HAP-1 (cell line): ENCODE measurements at regions not wholly inside any gene's neighbourhood (a gene's known extent, or its start where the extent isn't known, plus 50 kb on each side); places are given as distances from the start of the nearest gene placed in this dataset.

Experiments used
- DNase-seq, 2 experiments: peaks; one replicate each; pipeline ENCODE4 v3.0.0-alpha.2; 2016 to 2020; ENCODE audit warnings: low spot score in 2 of 2
- H3K27me3 ChIP-seq: fragments of 250-450 bp; sonication (Bioruptor Pico); 2 replicates; pipeline ENCODE4 v1.5.1; 2020; ENCODE audit warnings: low read depth, mild to moderate bottlenecking, moderate library complexity
- H3K36me3 ChIP-seq: fragments of 250-450 bp; sonication (Bioruptor Pico); replicated peaks from 2 replicates; pipeline ENCODE4 v1.5.1; 2020; ENCODE audit warnings: mild to moderate bottlenecking
- H3K4me1 ChIP-seq: fragments of 250-450 bp; sonication (Bioruptor Pico); 2 replicates; pipeline ENCODE4 v1.5.1; 2020; ENCODE audit warnings: mild to moderate bottlenecking
- H3K4me3 ChIP-seq: fragments of 250-450 bp; sonication (Bioruptor Pico); 2 replicates; pipeline ENCODE4 v1.5.1; 2020; ENCODE audit warnings: mild to moderate bottlenecking, moderate library complexity
- H3K9me3 ChIP-seq: fragments of 250-450 bp; sonication (Bioruptor Pico); 2 replicates; pipeline ENCODE4 v1.5.1; 2020; ENCODE audit warnings: mild to moderate bottlenecking, moderate library complexity
- in situ Hi-C: fragments of 300-500 bp; cut with MboI; formaldehyde crosslinking; loops from 3 replicates; pipeline ENCODE4 v1.14.3; 2020; ENCODE audit warnings: low sequenced_read_pairs, inconsistent platforms, mixed read lengths

- in situ Hi-C loops = no loop called here
Observed at GRCh38 chr3:74808506-74809275, 194.2 kb upstream of the CNTN3 start.

GRCh38 chr3:74801924-74802323 is 187.5 kb upstream of the CNTN3 start:
- DNase-seq = no peak
- Histone ChIP-seq H3K36me3 (no peaks in the 10 kb centered on the region), H3K9me3 (peaks cover 1% of the 10 kb centered on the region; the same call in 1 of the 2 replicates), H3K4me3 (no peak overlapping the region), H3K27me3 (no peaks in the 10 kb centered on the region), H3K4me1 (no peaks in the 10 kb centered on the region)
- in situ Hi-C loops = no loop called here

More at GRCh38 chr3:74808506-74809275, 194.2 kb upstream of the CNTN3 start:
- peak in 1 of 2 experiments; percentile 12 for DNase-seq
- H3K9me3 ChIP-seq = no peaks in the 10 kb centered on the region
- H3K4me1 ChIP-seq = no peaks in the 10 kb centered on the region
- H3K4me3 ChIP-seq = no peak overlapping the region
- no peaks in the 10 kb centered on the region for H3K27me3 ChIP-seq
- no peaks in the 10 kb centered on the region for H3K36me3 ChIP-seq

DNA sequence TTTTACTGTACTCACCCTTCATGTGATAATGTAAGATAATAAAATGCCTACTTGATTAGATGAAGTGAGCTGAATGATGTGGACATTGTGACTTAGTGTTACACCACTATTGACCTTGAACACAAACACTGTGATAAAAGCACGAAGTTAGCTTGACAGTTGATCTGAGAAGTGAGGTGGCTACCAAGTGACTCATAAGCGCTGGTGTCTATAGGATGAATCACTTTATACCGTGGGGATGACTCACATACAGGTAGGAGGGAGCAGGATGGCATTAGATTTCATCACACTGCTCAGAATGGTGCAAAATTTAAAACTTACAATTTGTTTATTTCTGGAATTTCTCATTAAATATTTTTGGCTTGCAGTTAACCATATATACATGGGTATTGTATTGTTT is 174.7 kb upstream of the CNTN3 start:
- Histone ChIP-seq H3K36me3 (no peaks in the 10 kb centered on the region), H3K9me3 (no peaks in the 10 kb centered on the region), H3K27me3 (no peaks in the 10 kb centered on the region), H3K4me3 (no peak overlapping the region), H3K4me1 (no peaks in the 10 kb centered on the region)
- DNase-seq = no peak
- in situ Hi-C loops = no loop called here

DNA sequence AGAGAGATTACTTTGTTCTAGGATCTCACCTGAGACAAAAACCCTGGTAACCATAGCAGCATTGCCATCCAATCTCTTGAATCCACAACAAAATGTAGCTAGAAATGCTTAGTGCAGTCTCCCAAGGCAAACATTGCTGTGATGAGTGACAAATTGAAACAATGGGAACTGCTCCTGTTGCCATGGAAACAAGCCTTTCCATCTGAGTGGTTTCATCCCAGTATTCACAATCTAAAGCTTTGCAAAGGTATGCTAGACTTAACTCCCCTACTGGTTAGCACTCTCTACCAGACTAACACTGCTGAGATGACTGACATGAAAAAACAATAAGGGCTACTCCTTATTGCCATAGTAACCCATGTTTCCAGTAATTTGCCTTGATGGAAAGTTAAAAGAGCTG is 172.6 kb upstream of the CNTN3 start:
- no peak overlapping the region for H3K4me3 ChIP-seq
- no peaks in the 10 kb centered on the region for H3K9me3 ChIP-seq
- peak; percentile 13 to 21 for DNase-seq
- H3K4me1 ChIP-seq = no peaks in the 10 kb centered on the region
- in situ Hi-C loops = no loop called here
- H3K27me3 ChIP-seq = no peaks in the 10 kb centered on the region
- H3K36me3 ChIP-seq = no peaks in the 10 kb centered on the region

- H3K36me3 ChIP-seq = no peaks in the 10 kb centered on the region
- no peaks in the 10 kb centered on the region for H3K27me3 ChIP-seq
- no peaks in the 10 kb centered on the region for H3K9me3 ChIP-seq
- no peak overlapping the region for H3K4me3 ChIP-seq
- no peaks in the 10 kb centered on the region for H3K4me1 ChIP-seq
- DNase-seq = no peak
- in situ Hi-C loops = no loop called here
Observed at GRCh38 chr3:74771401-74771800, 156.9 kb upstream of the CNTN3 start.

- Histone ChIP-seq H3K4me3 (no peak overlapping the region), H3K27me3 (no peaks in the 10 kb centered on the region), H3K36me3 (no peaks in the 10 kb centered on the region), H3K4me1 (no peaks in the 10 kb centered on the region), H3K9me3 (no peaks in the 10 kb centered on the region)
- no peak for DNase-seq
- in situ Hi-C loops = no loop called here
Observed at GRCh38 chr3:74768010-74768409, 153.6 kb upstream of the CNTN3 start.

GRCh38 chr3:74766405-74766804 is 151.9 kb upstream of the CNTN3 start:
- no peaks in the 10 kb centered on the region for H3K4me1 ChIP-seq
- H3K4me3 ChIP-seq = no peak overlapping the region
- no peaks in the 10 kb centered on the region for H3K9me3 ChIP-seq
- in situ Hi-C loops = no loop called here
- no peak for DNase-seq
- H3K27me3 ChIP-seq = no peaks in the 10 kb centered on the region
- no peaks in the 10 kb centered on the region for H3K36me3 ChIP-seq

- Histone ChIP-seq H3K9me3 (no peaks in the 10 kb centered on the region), H3K27me3 (no peaks in the 10 kb centered on the region), H3K4me1 (no peaks in the 10 kb centered on the region), H3K4me3 (no peak overlapping the region), H3K36me3 (no peaks in the 10 kb centered on the region)
- in situ Hi-C loops = no loop called here
- DNase-seq = no peak
Observed at GRCh38 chr3:74763830-74764229, 149.4 kb upstream of the CNTN3 start.

DNA sequence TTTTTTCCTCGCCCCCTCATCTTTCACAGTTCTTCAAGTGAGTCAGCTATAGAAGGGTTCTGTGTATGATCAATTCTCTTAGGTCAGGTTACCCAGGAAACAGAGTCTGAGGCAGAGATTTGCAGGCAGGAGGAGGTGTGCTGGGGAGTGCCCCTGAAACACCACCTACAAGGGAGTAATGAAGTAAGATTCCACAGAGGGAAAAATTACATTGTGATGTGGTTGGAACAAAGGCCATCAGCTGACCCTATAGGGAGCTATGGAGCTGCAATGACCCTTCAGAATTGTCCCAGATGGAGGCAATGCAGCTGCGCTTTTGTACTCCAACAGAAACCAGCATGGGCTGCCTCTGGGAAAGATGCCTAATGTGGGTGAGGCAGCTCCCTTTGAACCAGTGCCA is 142.2 kb upstream of the CNTN3 start:
- Histone ChIP-seq H3K36me3 (no peaks in the 10 kb centered on the region), H3K9me3 (no peaks in the 10 kb centered on the region), H3K4me3 (no peak overlapping the region), H3K4me1 (no peaks in the 10 kb centered on the region), H3K27me3 (no peaks in the 10 kb centered on the region)
- DNase-seq = no peak
- in situ Hi-C loops = no loop called here

DNA sequence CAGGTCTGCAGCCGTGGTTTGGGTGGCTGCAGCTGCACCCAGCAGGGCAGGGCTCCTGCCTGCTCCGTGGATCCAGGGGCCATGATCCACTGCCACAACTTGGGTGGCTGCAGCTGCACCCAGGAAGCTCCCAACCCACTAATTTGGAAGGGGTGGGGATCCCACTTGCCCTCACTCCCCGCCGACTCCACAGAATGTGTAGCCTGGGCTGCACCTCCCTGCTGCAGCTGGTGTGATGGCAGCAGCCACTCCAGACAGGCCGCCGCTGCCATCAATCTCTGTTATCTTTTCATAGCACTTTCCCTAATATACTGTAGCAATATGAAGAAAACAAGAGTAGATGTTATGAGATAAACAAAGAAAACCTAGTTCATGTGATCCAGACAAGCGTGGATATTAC is 137.8 kb upstream of the CNTN3 start:
- in situ Hi-C loops = no loop called here
- no peak overlapping the region for H3K4me3 ChIP-seq
- H3K4me1 ChIP-seq = no peaks in the 10 kb centered on the region
- DNase-seq = no peak
- H3K27me3 ChIP-seq = no peaks in the 10 kb centered on the region
- H3K36me3 ChIP-seq = no peaks in the 10 kb centered on the region
- H3K9me3 ChIP-seq = no peaks in the 10 kb centered on the region

- no peaks in the 10 kb centered on the region for H3K4me1 ChIP-seq
- in situ Hi-C loops = no loop called here
- H3K27me3 ChIP-seq = no peaks in the 10 kb centered on the region
- H3K9me3 ChIP-seq = no peaks in the 10 kb centered on the region
- no peak for DNase-seq
- H3K4me3 ChIP-seq = no peak overlapping the region
- H3K36me3 ChIP-seq = no peaks in the 10 kb centered on the region
Observed at GRCh38 chr3:74751775-74752174, 137.3 kb upstream of the CNTN3 start.

- H3K36me3 ChIP-seq = no peaks in the 10 kb centered on the region
- in situ Hi-C loops = no loop called here
- no peaks in the 10 kb centered on the region for H3K9me3 ChIP-seq
- H3K4me1 ChIP-seq = no peaks in the 10 kb centered on the region
- no peaks in the 10 kb centered on the region for H3K27me3 ChIP-seq
- no peak for DNase-seq
- no peak overlapping the region for H3K4me3 ChIP-seq
Observed at GRCh38 chr3:74750901-74751300, 136.4 kb upstream of the CNTN3 start.

- in situ Hi-C loops = no loop called here
- DNase-seq = no peak
- H3K4me1 ChIP-seq = no peaks in the 10 kb centered on the region
- H3K9me3 ChIP-seq = no peaks in the 10 kb centered on the region
- H3K36me3 ChIP-seq = no peaks in the 10 kb centered on the region
- no peaks in the 10 kb centered on the region for H3K27me3 ChIP-seq
- no peak overlapping the region for H3K4me3 ChIP-seq
Observed at GRCh38 chr3:74739242-74739641, 124.8 kb upstream of the CNTN3 start.

GRCh38 chr3:74722211-74722610 is 107.8 kb upstream of the CNTN3 start:
- Histone ChIP-seq H3K27me3 (no peaks in the 10 kb centered on the region), H3K4me1 (no peaks in the 10 kb centered on the region), H3K4me3 (no peak overlapping the region), H3K9me3 (no peaks in the 10 kb centered on the region), H3K36me3 (no peaks in the 10 kb centered on the region)
- in situ Hi-C loops = no loop called here
- DNase-seq = no peak

DNA sequence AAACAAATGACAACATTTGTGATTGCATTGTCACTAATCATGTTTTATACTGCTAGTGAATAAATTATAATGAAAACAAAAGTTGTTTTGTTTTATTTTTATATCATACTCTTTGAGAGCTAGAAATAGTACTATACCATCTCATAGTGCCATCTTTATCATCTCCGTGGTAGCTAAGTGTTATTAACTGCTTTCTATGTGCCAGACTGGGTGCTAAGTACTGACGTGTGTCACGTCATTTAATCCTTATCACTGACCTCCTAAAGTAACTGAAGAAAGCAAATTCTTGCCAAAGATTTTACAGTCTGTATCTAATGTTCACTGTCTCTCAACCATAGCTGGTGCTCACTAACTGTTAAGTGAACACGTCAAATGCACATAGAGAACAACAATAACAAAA is 99.5 kb upstream of the CNTN3 start:
- in situ Hi-C loops = no loop called here
- Histone ChIP-seq H3K4me3 (no peak overlapping the region), H3K36me3 (no peaks in the 10 kb centered on the region), H3K4me1 (no peaks in the 10 kb centered on the region), H3K9me3 (no peaks in the 10 kb centered on the region), H3K27me3 (no peaks in the 10 kb centered on the region)
- DNase-seq = no peak
